ENCODE measurements at regions not wholly inside any gene's neighbourhood (a gene's known extent, or its start where the extent isn't known, plus 50 kb on each side); places are given as distances from the start of the nearest gene placed in this dataset.

- TF ChIP-seq EZH2 (IDR thresholded peaks at IDR 0.05; ENCODE audit: borderline replicate concordance, low read length) (no peak), CTCF (IDR thresholded peaks at IDR 0.05; ENCODE audit: low read length) (no peak)
Observed at GRCh38 chr10:130453721-130454542, 317.7 kb downstream of the GLRX3 start.
